Calu3 (cell line): ENCODE measurements at regions not wholly inside any gene's neighbourhood (a gene's known extent, or its start where the extent isn't known, plus 50 kb on each side); places are given as distances from the start of the nearest gene placed in this dataset.

Experiments used
- BruUV-seq: library from RNA; stranded (reverse); fragments of 400-500 nt; replicated peaks from 2 replicates; lab custom pipeline; 2021; lab: Mats Ljungman, UMichigan
- CTCF ChIA-PET: fragments of 300-600 bp; sonication (Branson Sonifier 250); formaldehyde crosslinking; loops from one replicate; lab custom pipeline; 2022; ENCODE audit warnings: antibody characterized with exemption; lab: Charles Lee
- DNase-seq: peaks from one replicate; pipeline ENCODE4 v3.0.0; 2022
- H3K27ac Mint-ChIP-seq: one replicate; pipeline ENCODE4 v1.8.0; 2022; ENCODE audit warnings: mixed read lengths; ENCODE audit not compliant: unreplicated experiment
- H3K27me3 Mint-ChIP-seq: one replicate; pipeline ENCODE4 v1.8.0; 2022; ENCODE audit warnings: mixed read lengths; ENCODE audit not compliant: unreplicated experiment
- H3K36me3 Mint-ChIP-seq: one replicate; pipeline ENCODE4 v1.8.0; 2022; ENCODE audit warnings: mild to moderate bottlenecking, moderate library complexity, mixed read lengths; ENCODE audit not compliant: insufficient read depth, unreplicated experiment
- H3K4me1 Mint-ChIP-seq: one replicate; pipeline ENCODE4 v1.8.0; 2022; ENCODE audit warnings: mild to moderate bottlenecking, low read depth, mixed read lengths; ENCODE audit not compliant: unreplicated experiment
- H3K4me3 Mint-ChIP-seq: one replicate; pipeline ENCODE4 v1.8.0; 2022; ENCODE audit warnings: mild to moderate bottlenecking, low read depth, moderate library complexity, mixed read lengths; ENCODE audit not compliant: unreplicated experiment
- H3K9me3 Mint-ChIP-seq: one replicate; pipeline ENCODE4 v1.8.0; 2022; ENCODE audit warnings: low read depth, mixed read lengths; ENCODE audit not compliant: unreplicated experiment
- intact Hi-C: fragments of 100-400 bp; cut with micrococcal nuclease; formaldehyde crosslinking; loops from one replicate; pipeline ENCODE4 v1.10.0; 2022; ENCODE audit not compliant: unreplicated experiment
- TF ChIP-seq, protein P1 (sequence below): fragments of 200-600 bp; IDR thresholded peaks from one replicate; pipeline ENCODE4 v1.8.0; 2022; ENCODE audit warnings: antibody characterized with exemption; ENCODE audit not compliant: unreplicated experiment

DNA sequence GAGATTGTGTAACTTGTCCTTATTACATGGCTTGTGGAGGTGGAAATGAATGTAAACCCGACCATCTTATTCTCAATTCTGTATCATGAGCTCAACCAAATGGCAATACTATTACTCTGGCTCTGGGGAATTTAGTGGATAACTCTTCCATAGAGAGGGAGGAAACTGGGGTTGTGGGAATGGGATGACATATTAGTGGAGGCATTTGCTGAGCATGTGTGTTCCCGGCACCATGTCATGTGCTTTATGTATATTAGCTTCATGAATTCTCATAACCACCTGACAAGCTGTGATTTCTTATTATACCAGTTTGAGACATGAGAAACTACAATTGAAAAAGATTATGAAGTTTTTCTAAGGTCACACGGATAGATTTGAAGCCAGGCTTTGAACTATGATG is 112.8 kb upstream of the TMEFF2 start:
- Mint-ChIP-seq H3K36me3 (no peaks in the 10 kb centered on the region), H3K9me3 (no peaks in the 10 kb centered on the region), H3K27me3 (no peaks in the 10 kb centered on the region), H3K27ac (no peak overlapping the region), H3K4me1 (no peaks in the 10 kb centered on the region), H3K4me3 (no peak overlapping the region)
- DNase-seq: no peak
- intact Hi-C loops: no loop called here
- TF ChIP-seq, protein P1, sequence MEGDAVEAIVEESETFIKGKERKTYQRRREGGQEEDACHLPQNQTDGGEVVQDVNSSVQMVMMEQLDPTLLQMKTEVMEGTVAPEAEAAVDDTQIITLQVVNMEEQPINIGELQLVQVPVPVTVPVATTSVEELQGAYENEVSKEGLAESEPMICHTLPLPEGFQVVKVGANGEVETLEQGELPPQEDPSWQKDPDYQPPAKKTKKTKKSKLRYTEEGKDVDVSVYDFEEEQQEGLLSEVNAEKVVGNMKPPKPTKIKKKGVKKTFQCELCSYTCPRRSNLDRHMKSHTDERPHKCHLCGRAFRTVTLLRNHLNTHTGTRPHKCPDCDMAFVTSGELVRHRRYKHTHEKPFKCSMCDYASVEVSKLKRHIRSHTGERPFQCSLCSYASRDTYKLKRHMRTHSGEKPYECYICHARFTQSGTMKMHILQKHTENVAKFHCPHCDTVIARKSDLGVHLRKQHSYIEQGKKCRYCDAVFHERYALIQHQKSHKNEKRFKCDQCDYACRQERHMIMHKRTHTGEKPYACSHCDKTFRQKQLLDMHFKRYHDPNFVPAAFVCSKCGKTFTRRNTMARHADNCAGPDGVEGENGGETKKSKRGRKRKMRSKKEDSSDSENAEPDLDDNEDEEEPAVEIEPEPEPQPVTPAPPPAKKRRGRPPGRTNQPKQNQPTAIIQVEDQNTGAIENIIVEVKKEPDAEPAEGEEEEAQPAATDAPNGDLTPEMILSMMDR: no peak
- CTCF ChIA-PET: no interaction called here
- BruUV-seq: no TSS peak

DNA sequence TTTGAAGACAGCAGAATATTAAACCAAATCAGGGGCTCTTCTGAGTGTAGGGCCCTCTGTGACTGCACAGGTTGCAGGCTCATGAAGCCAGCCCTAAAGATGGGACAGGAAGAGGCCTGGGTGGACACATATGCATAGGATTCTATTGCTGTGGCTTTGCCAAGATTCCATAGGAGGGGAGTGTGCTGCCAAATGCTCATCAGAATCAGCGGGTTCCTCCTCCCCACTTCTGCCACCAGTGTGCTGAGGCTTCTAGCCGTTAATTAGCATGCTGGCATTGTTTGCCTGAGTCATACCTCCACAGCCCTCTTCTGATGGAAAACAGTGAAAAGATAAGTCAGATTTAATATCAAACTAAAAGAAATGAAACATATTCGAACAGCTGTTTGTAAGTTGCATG is 103.9 kb upstream of the TMEFF2 start:
- intact Hi-C loops: no loop called here
- Mint-ChIP-seq H3K4me1 (no peaks in the 10 kb centered on the region), H3K4me3 (no peak overlapping the region), H3K36me3 (no peaks in the 10 kb centered on the region), H3K27me3 (no peaks in the 10 kb centered on the region), H3K27ac (no peak overlapping the region), H3K9me3 (no peaks in the 10 kb centered on the region)
- no peak for DNase-seq
- CTCF ChIA-PET: interaction anchor here (0.7 to 1.2 kb wide), 3 partner anchors 11 to 140 kb away, joined by 3 to 8 read pairs (median 4); no protein-coding TSS in a partner anchor
- BruUV-seq: no TSS peak
- TF ChIP-seq, protein P1: no peak

GRCh38 chr2:192292478-192292877 is 97.7 kb upstream of the TMEFF2 start:
- peaks cover 8% of the 10 kb centered on the region for H3K4me1 Mint-ChIP-seq
- BruUV-seq: no TSS peak
- intact Hi-C loops: no loop called here
- no peaks in the 10 kb centered on the region for H3K36me3 Mint-ChIP-seq
- H3K27me3 Mint-ChIP-seq: no peaks in the 10 kb centered on the region
- TF ChIP-seq, protein P1: no peak
- CTCF ChIA-PET: no interaction called here
- DNase-seq: no peak
- H3K4me3 Mint-ChIP-seq: no peak overlapping the region
- H3K27ac Mint-ChIP-seq: no peak overlapping the region
- H3K9me3 Mint-ChIP-seq: no peaks in the 10 kb centered on the region

DNA sequence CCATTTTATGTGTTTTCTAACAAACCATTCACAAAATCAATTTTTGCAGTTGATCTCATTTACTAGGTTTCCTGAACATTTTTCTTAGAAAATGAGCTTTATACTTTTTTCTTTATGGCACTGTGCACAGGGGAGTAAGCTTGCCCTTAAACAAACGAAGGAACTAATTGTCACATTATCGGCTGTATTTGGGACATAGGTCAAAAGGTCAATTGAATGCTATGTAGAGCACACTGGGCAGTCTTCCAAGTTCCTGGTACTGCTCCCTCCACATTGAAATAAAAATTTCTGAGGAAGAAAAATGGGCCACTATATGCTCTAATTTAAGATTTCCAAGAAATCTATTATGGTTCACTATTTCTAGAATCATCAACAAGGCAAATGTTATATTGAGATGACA is 93.6 kb upstream of the TMEFF2 start:
- Mint-ChIP-seq H3K36me3 (no peaks in the 10 kb centered on the region), H3K27ac (no peak overlapping the region), H3K27me3 (no peaks in the 10 kb centered on the region), H3K9me3 (no peaks in the 10 kb centered on the region), H3K4me1 (peaks cover 8% of the 10 kb centered on the region), H3K4me3 (no peak overlapping the region)
- CTCF ChIA-PET: interaction anchor here (1.5 kb wide), 1 partner anchor 11 kb away, joined by 8 read pairs; no protein-coding TSS in a partner anchor
- DNase-seq: peak; percentile 16
- TF ChIP-seq, protein P1: no peak
- BruUV-seq: no TSS peak
- intact Hi-C loops: no loop called here
